H1 (cell line): ENCODE measurements at regions not wholly inside any gene's neighbourhood (a gene's known extent, or its start where the extent isn't known, plus 50 kb on each side); places are given as distances from the start of the nearest gene placed in this dataset.

Source experiments
- CTCF ChIA-PET: fragments of 300-600 bp; sonication (Branson Sonifier 250); formaldehyde crosslinking; loops from one replicate; lab custom pipeline; 2021; ENCODE audit not compliant: partially characterized antibody; lab: Charles Lee
- POLR2A ChIA-PET: fragments of 300-600 bp; sonication (Branson Sonifier 250); formaldehyde crosslinking; loops from one replicate; lab custom pipeline; 2021; ENCODE audit warnings: inconsistent platforms; ENCODE audit not compliant: partially characterized antibody; lab: Charles Lee
- DNase-seq, 2 experiments: peaks; one replicate each; pipeline versions ENCODE4 v3.0.0 to v3.0.0-alpha.2; 2010 to 2022; ENCODE audit warnings: low spot score in 2 of 2, low read depth in 1 of 2, mixed read lengths in 1 of 2
- FAIRE-seq: peaks from 2 replicates; lab custom pipeline; 2011; peaks lifted over from hg19 to GRCh38; lab: Jason Lieb, UNC
- H2AFZ ChIP-seq: 2 replicates; pipeline ENCODE4 v1.8.1; 2012; ENCODE audit warnings: low read length, inconsistent platforms
- H2AK5ac ChIP-seq: 2 replicates; pipeline ENCODE4 v1.6.1; 2013; ENCODE audit warnings: low read depth, low read length
- H2BK120ac ChIP-seq: replicated peaks from 2 replicates; pipeline ENCODE3; 2013; ENCODE audit warnings: low read depth, low read length, inconsistent platforms
- H2BK12ac ChIP-seq: 2 replicates; pipeline ENCODE4 v1.6.1; 2013; ENCODE audit warnings: low read depth, low read length
- H2BK15ac ChIP-seq: 2 replicates; pipeline ENCODE4 v1.6.1; 2013; ENCODE audit warnings: low read length
- H2BK20ac ChIP-seq: 2 replicates; pipeline ENCODE4 v1.6.1; 2013; ENCODE audit warnings: low read length
- H2BK5ac ChIP-seq: 2 replicates; pipeline ENCODE4 v1.6.1; 2013; ENCODE audit warnings: low read depth, low read length
- H3K14ac ChIP-seq: 2 replicates; pipeline ENCODE4 v1.6.1; 2013; ENCODE audit warnings: inconsistent platforms; ENCODE audit not compliant: insufficient read length
- H3K18ac ChIP-seq: 2 replicates; pipeline ENCODE4 v1.6.1; 2013; ENCODE audit warnings: low read length; ENCODE audit errors: extremely low read depth
- H3K23ac ChIP-seq: 2 replicates; pipeline ENCODE4 v1.6.1; 2013; ENCODE audit warnings: inconsistent platforms; ENCODE audit not compliant: insufficient read length
- H3K23me2 ChIP-seq: 2 replicates; pipeline ENCODE4 v1.6.1; 2013; ENCODE audit warnings: low read depth, low read length
- H3K27ac ChIP-seq: 2 replicates; pipeline ENCODE4 v1.6.1; 2011; ENCODE audit warnings: low read depth, low read length, inconsistent platforms
- H3K27me3 ChIP-seq, 4 experiments: replicated peaks in 1 of 4; 1 replicate in 1 of 4; 2 replicates in 3 of 4; pipeline versions ENCODE4 v1.6.1 to v1.8.1; 2011 to 2013; ENCODE audit warnings: low read length in 3 of 4, mild to moderate bottlenecking in 3 of 4, inconsistent platforms in 2 of 4, mixed read lengths in 2 of 4, moderate library complexity in 1 of 4; ENCODE audit not compliant: control insufficient read depth in 3 of 4, insufficient read depth in 3 of 4; ENCODE audit errors: extremely low read depth in 1 of 4
- H3K36me3 ChIP-seq, 4 experiments: 2 replicates each; pipeline versions ENCODE4 v1.6.1 to v1.8.1; 2011 to 2013; ENCODE audit warnings: mild to moderate bottlenecking in 4 of 4, low read length in 3 of 4, moderate library complexity in 2 of 4, control low read depth in 1 of 4, inconsistent platforms in 1 of 4; ENCODE audit not compliant: insufficient read depth in 4 of 4, control insufficient read depth in 2 of 4
- H3K4ac ChIP-seq: replicated peaks from 2 replicates; pipeline ENCODE3; 2013; ENCODE audit warnings: low read length, low read depth, mixed read lengths, inconsistent platforms; ENCODE audit not compliant: insufficient read length
- H3K4me1 ChIP-seq, 4 experiments: replicated peaks in 1 of 4; 1 replicate in 1 of 4; 2 replicates in 3 of 4; pipeline versions ENCODE4 v1.6.1 to v1.8.1; 2011 to 2013; ENCODE audit warnings: low read length in 3 of 4, inconsistent platforms in 2 of 4, mixed read lengths in 1 of 4; ENCODE audit not compliant: insufficient read depth in 4 of 4, control insufficient read depth in 3 of 4
- H3K4me2 ChIP-seq, 2 experiments: 2 replicates each; pipeline versions ENCODE4 v1.6.1 to v1.8.1; 2011 to 2013; ENCODE audit warnings: low read depth in 2 of 2, low read length in 2 of 2, control low read depth in 1 of 2, inconsistent platforms in 1 of 2, mild to moderate bottlenecking in 1 of 2; ENCODE audit not compliant: insufficient read depth in 1 of 2
- H3K4me3 ChIP-seq, 4 experiments: fragments of 200-600, 300-600 bp in 1 of 4; sonication (generic), shearing (Covaris generic), sonication (Bioruptor Twin) in 1 of 4; 2 replicates each; pipeline versions ENCODE4 v1.5.1 to v1.8.1; 2011 to 2016; ENCODE audit warnings: low read length in 4 of 4, low read depth in 3 of 4, control low read depth in 2 of 4, inconsistent platforms in 2 of 4, mild to moderate bottlenecking in 2 of 4, mixed read lengths in 1 of 4, moderate library complexity in 1 of 4; ENCODE audit not compliant: insufficient read depth in 2 of 4; ENCODE audit errors: extremely low read depth in 1 of 4
- H3K56ac ChIP-seq: replicated peaks from 2 replicates; pipeline ENCODE3; 2013; ENCODE audit warnings: low read depth, mild to moderate bottlenecking, mixed read lengths, low read length, inconsistent platforms; ENCODE audit not compliant: insufficient read length
- H3K79me1 ChIP-seq: 2 replicates; pipeline ENCODE4 v1.6.1; 2013; ENCODE audit warnings: low read depth, low read length, control low read depth
- H3K79me2 ChIP-seq, 2 experiments: 2 replicates each; pipeline versions ENCODE4 v1.6.1 to v1.8.1; 2012 to 2013; ENCODE audit warnings: low read length in 2 of 2, mild to moderate bottlenecking in 2 of 2, inconsistent platforms in 1 of 2; ENCODE audit not compliant: insufficient read depth in 2 of 2, control insufficient read depth in 1 of 2
- H3K9ac ChIP-seq, 4 experiments: replicated peaks in 1 of 4; 1 replicate in 1 of 4; 2 replicates in 3 of 4; pipeline versions ENCODE4 v1.6.1 to v1.8.1; 2011 to 2013; ENCODE audit warnings: low read depth in 3 of 4, low read length in 3 of 4, control low read depth in 2 of 4, mild to moderate bottlenecking in 2 of 4, moderate library complexity in 2 of 4, inconsistent platforms in 1 of 4; ENCODE audit errors: extremely low read depth in 1 of 4
- H3K9me3 ChIP-seq, 2 experiments: 2 replicates each; pipeline versions ENCODE4 v1.6.1 to v1.8.1; 2012 to 2013; ENCODE audit warnings: mild to moderate bottlenecking in 2 of 2, moderate library complexity in 2 of 2, control low read depth in 1 of 2, inconsistent platforms in 1 of 2, low read depth in 1 of 2, low read length in 1 of 2, mixed read lengths in 1 of 2; ENCODE audit not compliant: insufficient read depth in 2 of 2
- H4K20me1 ChIP-seq, 2 experiments: replicated peaks in 1 of 2; 2 replicates each; pipeline versions ENCODE3 to v1.8.1; 2011 to 2013; ENCODE audit warnings: inconsistent platforms in 2 of 2, low read length in 2 of 2, mild to moderate bottlenecking in 1 of 2; ENCODE audit not compliant: insufficient read depth in 2 of 2, control insufficient read depth in 1 of 2
- H4K5ac ChIP-seq: 2 replicates; pipeline ENCODE4 v1.6.1; 2013; ENCODE audit warnings: low read length, low read depth, mixed read lengths, inconsistent platforms; ENCODE audit not compliant: insufficient read length
- H4K8ac ChIP-seq: 2 replicates; pipeline ENCODE4 v1.8.0; 2013; ENCODE audit warnings: mild to moderate bottlenecking, moderate library complexity, low read length, inconsistent platforms; ENCODE audit not compliant: insufficient read depth; ENCODE audit errors: extremely low read depth
- H4K91ac ChIP-seq: replicated peaks from 2 replicates; pipeline ENCODE3; 2013; ENCODE audit warnings: low read length, mixed read lengths, inconsistent platforms; ENCODE audit not compliant: insufficient read length
- FOSL1 ChIP-seq: IDR thresholded peaks from 2 replicates; pipeline ENCODE4 v1.6.1; 2011; ENCODE audit warnings: mild to moderate bottlenecking, low read depth, low read length, moderate library complexity; ENCODE audit not compliant: insufficient read depth
- KDM4A ChIP-seq: IDR thresholded peaks from one replicate; pipeline ENCODE4 v1.7.1; 2012; ENCODE audit warnings: low read depth, mild to moderate bottlenecking, moderate library complexity, low read length, inconsistent platforms; ENCODE audit not compliant: severe bottlenecking
- NANOG ChIP-seq: IDR thresholded peaks from 2 replicates; pipeline ENCODE4 v1.6.1; 2011; ENCODE audit warnings: low read length, low read depth, mild to moderate bottlenecking, inconsistent platforms; ENCODE audit not compliant: insufficient read depth, poor library complexity, severe bottlenecking
- YY1 ChIP-seq: IDR thresholded peaks from 2 replicates; pipeline ENCODE4 v1.6.1; 2011; ENCODE audit warnings: low read depth, mild to moderate bottlenecking, low read length
- WGBS, 2 experiments: shearing (Covaris generic) in 1 of 2; methylation state at CpG; one replicate each; pipeline versions ENCODE4 v1.1.6 to v1.1.7; 2013 to 2015; ENCODE audit warnings: low lambda C conversion rate in 2 of 2, mixed read lengths in 2 of 2, inconsistent platforms in 1 of 2, low coverage in 1 of 2, missing lambda C conversion rate in 1 of 2; ENCODE audit not compliant: insufficient replicate concordance in 2 of 2, insufficient coverage in 1 of 2, insufficient read length in 1 of 2; ENCODE audit errors: extremely low coverage in 1 of 2, missing lambda C conversion rate in 1 of 2; 5-methylcytosine and 5-hydroxymethylcytosine counted together

DNA sequence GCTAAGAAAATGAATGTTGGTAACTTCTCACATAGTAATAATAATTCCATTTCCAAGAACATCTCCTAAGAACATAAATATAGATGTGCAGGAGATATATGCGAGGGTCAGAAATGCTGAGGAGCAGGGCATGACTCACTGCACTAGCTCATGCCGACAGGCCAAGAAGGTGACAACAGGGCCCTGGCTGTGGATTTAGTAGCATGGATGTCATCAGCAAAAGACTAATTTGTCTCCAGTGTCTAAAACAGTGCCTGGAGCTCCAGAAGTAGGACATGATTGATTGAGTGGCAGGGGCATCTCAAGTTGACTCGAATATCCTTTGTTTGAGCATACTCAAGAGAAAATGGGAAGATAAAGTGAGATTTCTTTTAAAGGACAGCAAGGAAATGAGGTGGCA, 207.0 kb upstream of the FOXA2 start:
- Histone ChIP-seq H3K4me1 (peaks cover 0 to 4% (median 3%) of the 10 kb centered on the region in 4 experiments; a peak in 3 of 7 replicates), H3K4me3 (no peak overlapping the region), H2BK120ac (no peak overlapping the region), H2BK20ac (no peak overlapping the region), H3K9ac (no peak overlapping the region), H2AFZ (no peak overlapping the region), H3K14ac (no peak overlapping the region), H2BK5ac (no peak overlapping the region), H4K8ac (no peak overlapping the region), H3K9me3 (no peaks in the 10 kb centered on the region), H3K36me3 (no peaks in the 10 kb centered on the region), H3K79me1 (no peaks in the 10 kb centered on the region), H3K79me2 (no peaks in the 10 kb centered on the region), H3K4me2 (no peak overlapping the region), H2BK12ac (no peak overlapping the region), H4K20me1 (no peaks in the 10 kb centered on the region), H4K5ac (no peak overlapping the region), H2AK5ac (no peak overlapping the region), H3K56ac (no peak overlapping the region), H3K18ac (no peak overlapping the region), H3K23ac (no peak overlapping the region), H4K91ac (no peak overlapping the region), H2BK15ac (no peak overlapping the region), H3K27ac (no peak overlapping the region), H3K23me2 (no peaks in the 10 kb centered on the region), H3K4ac (no peak overlapping the region), H3K27me3 (no peaks in the 10 kb centered on the region)
- CTCF ChIA-PET, result interaction anchor here (1.1 to 1.2 kb wide), 2 partner anchors 19 to 444 kb away, joined by 3 to 4 read pairs; no protein-coding TSS in a partner anchor
- no peak for FAIRE-seq
- no peak for DNase-seq
- WGBS, 2 experiments, result 94% methylated on average over 3 of the region's 3 CpGs; no CpG with 5 or more reads in 1 of the 2 experiments
- no peak for TF ChIP-seq FOSL1
- no peak for TF ChIP-seq NANOG
- TF ChIP-seq YY1, result no peak
- no peak for TF ChIP-seq KDM4A
- POLR2A ChIA-PET, result no interaction called here
